SU-DHL-6 (cell line): ENCODE measurements at regions not wholly inside any gene's neighbourhood (a gene's known extent, or its start where the extent isn't known, plus 50 kb on each side); places are given as distances from the start of the nearest gene placed in this dataset.

Experiments used
- CTCF ChIP-seq: fragments of 200-600 bp; sonication (generic); IDR thresholded peaks from one replicate; pipeline ENCODE4 v1.5.1; 2017; ENCODE audit warnings: antibody characterized with exemption, mild to moderate bottlenecking, low read length, moderate library complexity; ENCODE audit not compliant: insufficient read depth, poor library complexity, severe bottlenecking
- EZH2phosphoT487 ChIP-seq: fragments of 200-600 bp; sonication (generic), shearing (Covaris generic); conservative IDR thresholded peaks from 2 replicates; pipeline ENCODE4 v1.6.1; 2018; ENCODE audit warnings: mild to moderate bottlenecking, antibody characterized with exemption, low read length, moderate library complexity, mixed read lengths

GRCh38 chr3:187951452-187952190 is 202.3 kb upstream of the LPP start:
- TF ChIP-seq CTCF (no peak), EZH2phosphoT487 (no peak)
